KMS-11 (cell line): ENCODE measurements at regions not wholly inside any gene's neighbourhood (a gene's known extent, or its start where the extent isn't known, plus 50 kb on each side); places are given as distances from the start of the nearest gene placed in this dataset.

Experiments used
- H2AFZ ChIP-seq: fragments of 200-600 bp; sonication (generic); 2 replicates; pipeline ENCODE4 v1.6.1; 2016; ENCODE audit warnings: antibody characterized with exemption, mixed run types, low read depth
- H3K27ac ChIP-seq: fragments of 200-600 bp; sonication (generic); 2 replicates; pipeline ENCODE4 v1.6.1; 2016; ENCODE audit warnings: mild to moderate bottlenecking, mixed run types
- H3K27me3 ChIP-seq: fragments of 200-600 bp; sonication (generic); 2 replicates; pipeline ENCODE4 v1.6.1; 2017; ENCODE audit warnings: mild to moderate bottlenecking, low read depth, mixed run types, moderate library complexity; ENCODE audit not compliant: insufficient read depth
- H3K36me3 ChIP-seq: fragments of 200-600 bp; sonication (generic); 2 replicates; pipeline ENCODE4 v1.6.1; 2017; ENCODE audit warnings: mild to moderate bottlenecking, mixed run types; ENCODE audit not compliant: insufficient read depth
- H3K4me1 ChIP-seq: fragments of 200-600 bp; sonication (generic); 2 replicates; pipeline ENCODE4 v1.6.1; 2016; ENCODE audit warnings: mild to moderate bottlenecking, low read depth, mixed run types; ENCODE audit not compliant: poor library complexity, severe bottlenecking
- H3K4me2 ChIP-seq: fragments of 200-600 bp; sonication (generic); 2 replicates; pipeline ENCODE4 v1.7.0; 2016; ENCODE audit warnings: mild to moderate bottlenecking, mixed run types
- H3K4me3 ChIP-seq: fragments of 200-600 bp; sonication (generic); IDR thresholded peaks from 2 replicates; pipeline ENCODE4 v1.6.1; 2017; ENCODE audit warnings: low read depth, low read length, mixed read lengths; ENCODE audit not compliant: insufficient read depth
- H3K79me2 ChIP-seq: fragments of 200-600 bp; sonication (generic); 2 replicates; pipeline ENCODE4 v1.6.1; 2016; ENCODE audit warnings: low read depth, mixed run types; ENCODE audit not compliant: insufficient read depth
- H3K9ac ChIP-seq: fragments of 200-600 bp; sonication (generic); 2 replicates; pipeline ENCODE4 v1.6.1; 2016; ENCODE audit warnings: mild to moderate bottlenecking, mixed run types
- H4K20me1 ChIP-seq: fragments of 200-600 bp; sonication (generic); 2 replicates; pipeline ENCODE4 v1.6.1; 2016; ENCODE audit warnings: mild to moderate bottlenecking, mixed run types; ENCODE audit not compliant: insufficient read depth
- TF ChIP-seq, protein P1 (sequence below): fragments of 200-600 bp; sonication (generic); conservative IDR thresholded peaks from 2 replicates; pipeline ENCODE4 v1.6.1; 2017; ENCODE audit warnings: low read depth, mild to moderate bottlenecking, antibody characterized with exemption, low read length, moderate library complexity, mixed read lengths

DNA sequence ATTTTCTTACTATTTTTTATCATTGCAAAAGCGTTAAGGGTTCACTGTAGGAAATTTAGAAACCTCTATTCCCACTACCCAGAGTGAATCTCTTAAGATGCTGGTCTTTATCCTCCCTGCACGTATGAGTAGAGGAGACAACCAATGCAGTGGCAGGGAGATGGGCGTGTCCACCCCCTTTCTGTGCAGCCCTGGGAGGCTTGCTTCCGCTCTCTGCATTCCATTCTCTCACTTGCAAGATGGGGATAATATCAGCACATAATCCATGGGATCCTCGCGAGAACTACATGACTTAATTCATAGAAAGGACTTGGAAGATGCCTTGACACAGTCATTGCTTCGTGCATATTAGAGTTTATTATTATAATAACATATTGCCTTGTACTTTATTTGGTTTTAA is 196.2 kb downstream of the KLF6 start:
- TF ChIP-seq, protein P1, sequence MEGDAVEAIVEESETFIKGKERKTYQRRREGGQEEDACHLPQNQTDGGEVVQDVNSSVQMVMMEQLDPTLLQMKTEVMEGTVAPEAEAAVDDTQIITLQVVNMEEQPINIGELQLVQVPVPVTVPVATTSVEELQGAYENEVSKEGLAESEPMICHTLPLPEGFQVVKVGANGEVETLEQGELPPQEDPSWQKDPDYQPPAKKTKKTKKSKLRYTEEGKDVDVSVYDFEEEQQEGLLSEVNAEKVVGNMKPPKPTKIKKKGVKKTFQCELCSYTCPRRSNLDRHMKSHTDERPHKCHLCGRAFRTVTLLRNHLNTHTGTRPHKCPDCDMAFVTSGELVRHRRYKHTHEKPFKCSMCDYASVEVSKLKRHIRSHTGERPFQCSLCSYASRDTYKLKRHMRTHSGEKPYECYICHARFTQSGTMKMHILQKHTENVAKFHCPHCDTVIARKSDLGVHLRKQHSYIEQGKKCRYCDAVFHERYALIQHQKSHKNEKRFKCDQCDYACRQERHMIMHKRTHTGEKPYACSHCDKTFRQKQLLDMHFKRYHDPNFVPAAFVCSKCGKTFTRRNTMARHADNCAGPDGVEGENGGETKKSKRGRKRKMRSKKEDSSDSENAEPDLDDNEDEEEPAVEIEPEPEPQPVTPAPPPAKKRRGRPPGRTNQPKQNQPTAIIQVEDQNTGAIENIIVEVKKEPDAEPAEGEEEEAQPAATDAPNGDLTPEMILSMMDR: no peak
- H3K27me3 ChIP-seq: no peaks in the 10 kb centered on the region

DNA sequence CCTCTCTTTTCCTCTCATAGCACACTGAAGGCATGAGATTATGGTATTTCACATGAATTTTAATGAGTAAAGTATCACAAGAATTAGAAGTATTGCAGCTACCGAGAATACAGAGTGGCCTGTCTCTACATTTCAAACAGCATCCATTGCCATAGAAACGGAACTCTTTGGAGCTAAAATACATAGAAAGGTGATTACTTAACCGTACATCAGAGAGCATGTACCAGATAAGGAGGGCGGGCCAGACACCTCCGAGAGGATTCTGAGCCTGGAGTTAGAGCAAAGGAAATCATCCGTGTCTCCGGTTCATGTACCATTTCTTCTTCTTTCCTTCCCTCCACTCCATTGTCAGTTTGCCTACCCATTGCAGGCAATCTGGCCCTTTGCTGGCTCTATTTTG is 196.7 kb downstream of the KLF6 start:
- Histone ChIP-seq H3K27me3 (no peaks in the 10 kb centered on the region), H4K20me1 (no peaks in the 10 kb centered on the region), H3K4me1 (no peaks in the 10 kb centered on the region), H3K4me3 (no peak overlapping the region), H3K27ac (no peak overlapping the region), H2AFZ (no peak overlapping the region), H3K4me2 (no peak overlapping the region), H3K9ac (no peak overlapping the region), H3K36me3 (no peaks in the 10 kb centered on the region), H3K79me2 (no peaks in the 10 kb centered on the region)
- TF ChIP-seq, protein P1: no peak

More for the DNA sequence above, 196.2 kb downstream of the KLF6 start:
- Histone ChIP-seq H3K4me1 (no peaks in the 10 kb centered on the region), H2AFZ (no peak overlapping the region), H3K4me3 (no peak overlapping the region), H4K20me1 (no peaks in the 10 kb centered on the region), H3K79me2 (no peaks in the 10 kb centered on the region), H3K27ac (no peak overlapping the region), H3K9ac (no peak overlapping the region), H3K4me2 (no peak overlapping the region), H3K36me3 (no peaks in the 10 kb centered on the region)

DNA sequence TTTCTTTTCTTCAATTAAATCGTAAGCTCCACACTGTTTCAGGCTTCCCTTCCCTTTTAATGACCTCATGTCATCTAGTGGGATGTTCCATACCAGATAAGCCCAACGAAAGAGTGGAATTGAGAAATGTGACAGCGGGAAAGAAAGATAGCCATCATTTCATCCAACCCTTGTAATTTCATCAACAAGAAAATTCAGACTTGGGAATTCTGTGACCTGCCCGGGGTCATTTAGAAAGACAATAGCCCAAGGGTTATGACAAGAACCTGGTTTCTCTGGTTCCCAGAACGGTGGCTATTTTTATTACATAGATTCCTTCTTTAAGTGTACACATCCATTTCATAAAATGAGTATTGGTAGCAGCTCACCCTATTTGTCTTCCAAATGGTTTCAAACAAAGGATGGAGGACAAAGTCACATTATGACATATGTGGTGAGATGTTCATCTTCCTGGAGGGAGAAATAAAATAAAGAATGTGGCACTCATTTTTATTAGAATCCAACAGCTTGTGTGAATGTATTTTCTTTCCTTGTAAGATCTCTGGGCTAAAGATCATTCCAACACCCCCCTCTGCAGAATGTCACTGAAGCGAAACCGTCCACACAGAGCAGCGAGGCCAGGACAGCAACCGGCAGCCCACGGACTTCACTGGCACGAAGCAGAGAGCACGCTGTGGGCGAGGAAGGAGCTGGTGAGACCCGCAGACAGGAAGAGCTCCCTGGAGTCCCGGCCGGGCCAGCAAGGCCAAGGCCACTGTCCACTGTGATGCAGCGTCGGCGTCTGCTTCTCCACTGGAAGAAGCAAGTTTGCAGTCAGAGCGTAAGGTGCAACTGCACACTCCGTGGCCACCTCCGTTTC is 199.9 kb downstream of the KLF6 start:
- Histone ChIP-seq H3K4me2 (no peak overlapping the region), H3K27me3 (no peaks in the 10 kb centered on the region), H3K4me3 (no peak overlapping the region), H3K27ac (no peak overlapping the region), H3K79me2 (no peaks in the 10 kb centered on the region), H2AFZ (no peak overlapping the region), H4K20me1 (no peaks in the 10 kb centered on the region), H3K9ac (no peak overlapping the region), H3K4me1 (no peaks in the 10 kb centered on the region), H3K36me3 (no peaks in the 10 kb centered on the region)
- TF ChIP-seq, protein P1: no peak

DNA sequence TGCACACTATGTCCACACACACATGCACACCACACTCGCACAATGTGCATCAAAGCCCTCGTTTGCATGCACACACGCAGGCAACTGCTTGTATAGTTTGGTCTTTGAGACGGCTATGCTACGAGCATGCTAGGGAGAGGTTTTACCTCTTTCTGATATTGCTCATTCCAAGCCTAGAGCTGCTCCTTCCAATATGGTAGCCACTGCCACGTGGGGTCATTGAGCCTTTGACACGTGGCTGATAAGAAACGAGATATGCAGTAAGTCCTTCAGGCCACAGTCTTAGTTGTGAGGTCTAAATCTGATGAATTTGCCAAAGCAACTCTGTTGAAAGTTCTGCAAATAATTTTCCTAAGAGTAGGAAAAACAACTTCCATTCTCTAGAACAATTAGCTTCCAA is 204.4 kb downstream of the KLF6 start:
- no peak overlapping the region for H2AFZ ChIP-seq

More for the DNA sequence above, 204.4 kb downstream of the KLF6 start:
- Histone ChIP-seq H3K36me3 (no peaks in the 10 kb centered on the region), H3K4me3 (no peak overlapping the region), H3K9ac (no peak overlapping the region), H3K27ac (no peak overlapping the region), H4K20me1 (no peaks in the 10 kb centered on the region), H3K4me2 (no peak overlapping the region), H3K4me1 (no peaks in the 10 kb centered on the region), H3K27me3 (no peaks in the 10 kb centered on the region), H3K79me2 (no peaks in the 10 kb centered on the region)
- TF ChIP-seq, protein P1: no peak
